C1 segment of cervical spinal cord (tissue), 14 donors: ENCODE measurements at regions not wholly inside any gene's neighbourhood (a gene's known extent, or its start where the extent isn't known, plus 50 kb on each side); places are given as distances from the start of the nearest gene placed in this dataset.

Experiments
- DNase-seq, 14 donors: peaks; one replicate each; lab custom pipeline; 2025; lab: John Stamatoyannopoulos, UW

- DNase-seq: no peak
Observed at GRCh38 chr14:39483682-39484081, 51.4 kb upstream of the FBXO33 start.
